Neuronal stem cell (in vitro differentiated cells): ENCODE measurements at regions not wholly inside any gene's neighbourhood (a gene's known extent, or its start where the extent isn't known, plus 50 kb on each side); places are given as distances from the start of the nearest gene placed in this dataset.
A peak's percentile ranks its signal among the peaks of the same experiment; 100 is the strongest.

Experiments
- DNase-seq: peaks from one replicate; pipeline ENCODE4 v3.0.0-alpha.2; 2013; ENCODE audit warnings: low spot score
- H2AFZ ChIP-seq: one replicate; pipeline ENCODE4 v1.6.1; 2013; ENCODE audit warnings: mild to moderate bottlenecking, low read length, inconsistent platforms
- H2AK5ac ChIP-seq: 2 replicates; pipeline ENCODE4 v1.6.1; 2013; ENCODE audit warnings: low read depth, mild to moderate bottlenecking, inconsistent platforms, low read length, moderate library complexity, mixed read lengths
- H2BK120ac ChIP-seq: 2 replicates; pipeline ENCODE4 v1.6.1; 2013; ENCODE audit warnings: low read depth, mild to moderate bottlenecking, inconsistent platforms, low read length, moderate library complexity, mixed read lengths
- H2BK12ac ChIP-seq: one replicate; pipeline ENCODE4 v1.6.1; 2013; ENCODE audit warnings: low read length, inconsistent platforms
- H2BK15ac ChIP-seq: 2 replicates; pipeline ENCODE4 v1.6.1; 2013; ENCODE audit warnings: mild to moderate bottlenecking, low read length, inconsistent platforms, mixed read lengths
- H2BK5ac ChIP-seq: one replicate; pipeline ENCODE4 v1.6.1; 2013; ENCODE audit warnings: inconsistent platforms, mild to moderate bottlenecking, low read length, moderate library complexity
- H3K14ac ChIP-seq: one replicate; pipeline ENCODE4 v1.6.1; 2013; ENCODE audit warnings: low read length, inconsistent platforms
- H3K18ac ChIP-seq: 2 replicates; pipeline ENCODE4 v1.6.1; 2013; ENCODE audit warnings: low read length, inconsistent platforms
- H3K23ac ChIP-seq: 2 replicates; pipeline ENCODE4 v1.6.1; 2013; ENCODE audit warnings: low read depth, mild to moderate bottlenecking, mixed read lengths, low read length, inconsistent platforms; ENCODE audit not compliant: poor library complexity
- H3K27ac ChIP-seq: replicated peaks from 3 replicates; pipeline ENCODE4 v1.5.1; 2013; ENCODE audit warnings: low read length, inconsistent platforms
- H3K27me3 ChIP-seq, 3 experiments: 2 replicates each; pipeline ENCODE4 v1.6.1; 2013; ENCODE audit warnings: low read length in 3 of 3, mild to moderate bottlenecking in 2 of 3, inconsistent platforms in 1 of 3, low read depth in 1 of 3, mixed read lengths in 1 of 3, moderate library complexity in 1 of 3; ENCODE audit not compliant: control insufficient read depth in 3 of 3, insufficient read depth in 3 of 3
- H3K36me3 ChIP-seq, 2 donors: replicated peaks in 1 of 2; 2 replicates each; pipeline ENCODE4 v1.6.1; 2013; ENCODE audit warnings: low read length in 2 of 2; ENCODE audit not compliant: control insufficient read depth in 2 of 2, insufficient read depth in 2 of 2
- H3K4ac ChIP-seq: 2 replicates; pipeline ENCODE4 v1.6.1; 2013; ENCODE audit warnings: inconsistent platforms, mild to moderate bottlenecking, low read length, moderate library complexity
- H3K4me1 ChIP-seq, 2 donors: 1 replicate in 1 of 2; 2 replicates in 1 of 2; pipeline ENCODE4 v1.6.1; 2013; ENCODE audit warnings: low read length in 2 of 2, low read depth in 1 of 2; ENCODE audit not compliant: control insufficient read depth in 2 of 2, insufficient read depth in 1 of 2
- H3K4me2 ChIP-seq: one replicate; pipeline ENCODE4 v1.6.1; 2013; ENCODE audit warnings: mild to moderate bottlenecking, low read length, inconsistent platforms; ENCODE audit not compliant: insufficient read depth, poor library complexity, severe bottlenecking
- H3K4me3 ChIP-seq, 2 donors: 2 replicates each; pipeline ENCODE4 v1.5.1; 2013; ENCODE audit warnings: low read length in 2 of 2, mild to moderate bottlenecking in 2 of 2, inconsistent platforms in 1 of 2, moderate library complexity in 1 of 2
- H3K79me1 ChIP-seq: one replicate; pipeline ENCODE4 v1.6.1; 2013; ENCODE audit warnings: low read depth, mild to moderate bottlenecking, inconsistent platforms, low read length, moderate library complexity
- H3K9ac ChIP-seq: one replicate; pipeline ENCODE4 v1.6.1; 2013; ENCODE audit warnings: mild to moderate bottlenecking, low read depth, low read length, inconsistent platforms; ENCODE audit not compliant: poor library complexity
- H3K9me3 ChIP-seq, 2 donors: replicated peaks in 1 of 2; 2 replicates each; pipeline versions ENCODE3 to v1.6.1; 2013; ENCODE audit warnings: low read length in 2 of 2, mild to moderate bottlenecking in 2 of 2, inconsistent platforms in 1 of 2, low read depth in 1 of 2, mixed read lengths in 1 of 2, moderate library complexity in 1 of 2; ENCODE audit not compliant: control insufficient read depth in 2 of 2, insufficient read depth in 1 of 2
- H4K8ac ChIP-seq: one replicate; pipeline ENCODE4 v1.6.1; 2013; ENCODE audit warnings: low read depth, mild to moderate bottlenecking, inconsistent platforms, low read length, moderate library complexity
- H4K91ac ChIP-seq: one replicate; pipeline ENCODE4 v1.6.1; 2013; ENCODE audit warnings: low read length, low read depth, mild to moderate bottlenecking, inconsistent platforms; ENCODE audit not compliant: poor library complexity
- WGBS, 2 donors: extraction: QIAGEN DNeasy Blood & Tissue Kit; methylation state at CpG; one replicate each; pipeline ENCODE4 v1.1.7; 2013; ENCODE audit warnings: missing lambda C conversion rate in 2 of 2, mixed read lengths in 1 of 2; ENCODE audit not compliant: insufficient read length in 2 of 2, insufficient replicate concordance in 1 of 2; ENCODE audit errors: extremely low coverage in 2 of 2; 5-methylcytosine and 5-hydroxymethylcytosine counted together

DNA sequence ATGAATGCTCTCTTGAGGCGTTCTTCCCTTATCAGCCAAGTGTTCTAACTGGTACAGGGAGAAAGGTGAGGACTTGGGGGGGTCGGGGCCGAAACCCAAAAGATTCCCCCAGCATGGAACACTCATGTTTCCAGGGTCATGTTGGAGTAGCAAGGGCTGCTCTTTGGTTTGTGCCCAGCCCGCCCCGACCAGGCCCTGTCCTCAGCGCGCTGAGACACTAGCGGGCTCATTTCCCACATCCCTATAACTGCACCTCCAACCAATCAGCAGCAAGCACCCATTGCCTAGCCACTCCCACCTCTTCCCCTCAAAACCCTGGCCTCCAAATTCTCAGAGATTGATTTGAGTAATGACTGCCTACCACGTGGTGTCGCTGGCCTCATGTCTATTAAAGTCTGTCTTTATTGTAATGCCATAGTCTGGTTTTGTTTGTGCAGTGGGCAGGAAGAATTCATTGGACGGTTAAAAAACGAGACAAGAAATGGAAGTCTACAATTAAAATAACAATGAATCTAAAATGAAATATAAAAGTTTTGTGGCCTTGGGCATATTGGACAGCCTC, 1928.4 kb downstream of the STIM2 start:
- no peak overlapping the region for H3K9ac ChIP-seq
- DNase-seq: no peak
- H3K14ac ChIP-seq: no peak overlapping the region
- no peak overlapping the region for H2BK12ac ChIP-seq
- no peak overlapping the region for H4K91ac ChIP-seq
- no peak overlapping the region for H4K8ac ChIP-seq
- H3K4me1 ChIP-seq: no peaks in the 10 kb centered on the region
- peak overlapping the region; percentile 38 for H3K18ac ChIP-seq
- H2AK5ac ChIP-seq: no peak overlapping the region
- H3K4me3 ChIP-seq: no peak overlapping the region
- H3K23ac ChIP-seq: peak overlapping the region; percentile 19
- WGBS, 2 donors: no CpG with 5 or more reads among the region's 12 CpGs
- no peak overlapping the region for H2BK15ac ChIP-seq
- no peaks in the 10 kb centered on the region for H3K79me1 ChIP-seq
- no peak overlapping the region for H2AFZ ChIP-seq
- no peak overlapping the region for H2BK120ac ChIP-seq
- H3K27me3 ChIP-seq: no peaks in the 10 kb centered on the region
- H3K9me3 ChIP-seq: peaks cover 0 to 2% of the 10 kb centered on the region in 2 donors
- H3K4me2 ChIP-seq: no peak overlapping the region
- no peak overlapping the region for H3K4ac ChIP-seq
- H3K36me3 ChIP-seq: no peaks in the 10 kb centered on the region
- no peak overlapping the region for H2BK5ac ChIP-seq
- H3K27ac ChIP-seq: no peak overlapping the region

DNA sequence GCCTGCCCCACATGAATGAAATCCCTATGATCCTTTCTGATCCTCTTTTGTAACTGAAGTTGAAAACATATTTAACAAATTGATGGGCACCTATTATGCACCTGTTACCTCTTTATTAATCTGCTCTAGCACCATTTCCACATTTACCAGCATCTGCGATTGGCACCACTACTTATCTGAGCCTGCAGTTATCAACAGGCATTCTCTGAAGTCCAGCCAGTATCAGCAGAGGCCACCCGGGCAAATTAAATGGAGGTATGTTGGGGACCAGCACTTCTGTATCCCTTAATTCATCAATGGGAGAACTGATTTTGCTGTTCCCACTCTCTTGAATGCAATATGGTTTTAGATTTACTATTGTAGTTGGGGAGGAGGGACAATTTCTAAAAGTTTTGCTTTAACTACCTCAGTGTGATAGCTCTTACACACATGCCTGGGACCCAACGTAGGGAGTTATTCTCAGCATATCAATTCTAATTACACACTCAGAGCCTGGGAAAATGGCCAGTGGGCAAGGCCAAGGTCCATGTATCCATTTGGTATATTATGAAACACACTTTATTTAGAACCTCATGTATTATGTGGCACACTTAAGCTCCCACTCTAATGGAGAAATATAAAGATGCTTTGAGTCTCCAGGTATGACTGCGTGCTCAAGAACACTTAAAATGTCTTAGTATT, 1927.1 kb upstream of the PCDH7 start:
- no peak overlapping the region for H3K23ac ChIP-seq
- DNase-seq: no peak
- no CpG with 5 or more reads among the region's 4 CpGs for WGBS, 2 donors
- H3K18ac ChIP-seq: no peak overlapping the region
- no peak overlapping the region for H4K8ac ChIP-seq
- no peak overlapping the region for H2BK5ac ChIP-seq
- no peak overlapping the region for H3K14ac ChIP-seq
- no peak overlapping the region for H2BK120ac ChIP-seq
- H3K4me3 ChIP-seq: no peak overlapping the region
- no peak overlapping the region for H3K9ac ChIP-seq
- no peak overlapping the region for H2AFZ ChIP-seq
- no peaks in the 10 kb centered on the region for H3K4me1 ChIP-seq
- H3K9me3 ChIP-seq: peaks cover 0 to 4% of the 10 kb centered on the region in 2 donors
- H3K36me3 ChIP-seq: no peaks in the 10 kb centered on the region
- no peak overlapping the region for H2BK15ac ChIP-seq
- H3K79me1 ChIP-seq: no peaks in the 10 kb centered on the region
- no peak overlapping the region for H3K4ac ChIP-seq
- no peak overlapping the region for H2BK12ac ChIP-seq
- H3K4me2 ChIP-seq: no peak overlapping the region
- H2AK5ac ChIP-seq: no peak overlapping the region
- no peaks in the 10 kb centered on the region for H3K27me3 ChIP-seq
- H3K27ac ChIP-seq: no peak overlapping the region
- H4K91ac ChIP-seq: no peak overlapping the region

DNA sequence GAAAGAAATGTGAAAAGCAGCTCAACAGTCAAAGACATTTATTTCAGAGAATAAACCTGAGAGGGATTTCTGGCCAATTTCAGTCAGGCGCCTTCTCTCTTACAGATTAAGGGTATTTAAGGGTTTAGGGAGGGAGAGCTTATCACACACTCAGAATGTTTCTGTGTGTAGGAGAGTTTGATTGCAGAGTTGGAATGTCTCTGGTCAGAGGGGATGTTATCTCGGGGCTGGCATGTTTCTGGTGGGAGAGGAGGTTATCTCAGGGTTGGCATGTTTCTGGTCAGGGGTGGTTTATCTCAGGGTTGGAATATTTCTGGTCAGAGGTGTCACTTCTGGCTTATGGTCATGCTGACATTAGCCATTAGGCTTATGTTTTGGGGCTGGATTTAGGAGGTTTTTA, 1920.5 kb upstream of the PCDH7 start:
- WGBS, 2 donors: no CpG with 5 or more reads among the region's 2 CpGs
- Histone ChIP-seq H3K27ac (no peak overlapping the region), H2AK5ac (no peak overlapping the region)

DNA sequence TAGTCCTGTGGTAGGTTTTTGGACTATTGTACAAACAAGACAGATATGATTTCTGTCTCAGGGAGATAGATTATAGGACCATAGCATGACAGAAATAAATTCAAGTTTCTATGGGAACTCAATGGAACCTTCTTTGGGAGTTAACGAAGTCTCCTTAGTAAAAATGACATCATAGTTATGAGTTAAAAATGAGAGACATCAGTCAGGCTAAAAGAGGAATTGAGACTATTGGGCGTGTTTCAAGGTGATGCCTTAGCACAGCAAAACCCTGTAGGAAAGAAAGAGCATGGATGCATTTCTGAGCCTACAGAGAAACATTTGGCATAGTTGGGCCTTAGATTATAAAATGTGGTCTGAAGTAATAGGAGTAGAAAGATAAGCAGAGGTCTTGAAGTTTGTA, 1909.1 kb upstream of the PCDH7 start:
- Histone ChIP-seq H4K91ac (no peak overlapping the region), H3K27ac (no peak overlapping the region), H3K4me2 (no peak overlapping the region), H3K14ac (no peak overlapping the region), H3K4me1 (no peaks in the 10 kb centered on the region), H2BK15ac (no peak overlapping the region), H3K27me3 (no peaks in the 10 kb centered on the region), H2AK5ac (no peak overlapping the region), H2BK12ac (no peak overlapping the region), H2AFZ (no peak overlapping the region), H3K23ac (no peak overlapping the region), H3K4ac (no peak overlapping the region), H3K4me3 (no peak overlapping the region), H3K9me3 (peaks cover 0 to 5% of the 10 kb centered on the region in 2 donors), H4K8ac (no peak overlapping the region), H3K18ac (no peak overlapping the region), H3K36me3 (no peaks in the 10 kb centered on the region), H2BK120ac (no peak overlapping the region), H3K9ac (no peak overlapping the region), H2BK5ac (no peak overlapping the region), H3K79me1 (no peaks in the 10 kb centered on the region)
- DNase-seq: no peak
- WGBS, 2 donors: no CpG with 5 or more reads among the region's 2 CpGs

More for the DNA sequence above, 1920.5 kb upstream of the PCDH7 start:
- Histone ChIP-seq H3K79me1 (no peaks in the 10 kb centered on the region), H2BK5ac (no peak overlapping the region), H3K23ac (no peak overlapping the region), H3K36me3 (no peaks in the 10 kb centered on the region), H3K4me1 (no peaks in the 10 kb centered on the region), H4K91ac (no peak overlapping the region), H2AFZ (no peak overlapping the region), H3K14ac (no peak overlapping the region), H3K4me3 (no peak overlapping the region), H2BK15ac (no peak overlapping the region), H4K8ac (no peak overlapping the region), H3K4ac (no peak overlapping the region), H3K4me2 (no peak overlapping the region), H2BK120ac (no peak overlapping the region), H3K27me3 (no peaks in the 10 kb centered on the region), H3K9me3 (peaks cover 0 to 2% of the 10 kb centered on the region in 2 donors), H2BK12ac (no peak overlapping the region), H3K9ac (no peak overlapping the region), H3K18ac (no peak overlapping the region)
- DNase-seq: no peak
